K562 (cell line): ENCODE measurements at regions not wholly inside any gene's neighbourhood (a gene's known extent, or its start where the extent isn't known, plus 50 kb on each side); places are given as distances from the start of the nearest gene placed in this dataset.

ENCODE experiments used
- ATAC-seq: fragments of 200-7000 bp; cut with Tn5 transposase; 3 replicates; pipeline ENCODE4 v1.9.1; 2020; ENCODE audit warnings: moderate library complexity
- BruUV-seq: library from RNA; stranded (reverse); fragments of 400-500 nt; replicated peaks from 2 replicates; lab custom pipeline; 2021; lab: Mats Ljungman, UMichigan
- CTCF ChIA-PET: fragments of 300-600 bp; formaldehyde crosslinking; extraction: SDS; loops from one replicate; lab custom pipeline; 2021; ENCODE audit warnings: low intra/inter-chr PET ratio; lab: Yijun Ruan, JAX
- POLR2A ChIA-PET: fragments of 300-600, 350-650 bp; sonication (Branson Sonifier 250); formaldehyde crosslinking; extraction: SDS; loops from one replicate; lab custom pipeline; 2021; ENCODE audit warnings: antibody characterized with exemption, inconsistent platforms; lab: Yijun Ruan, JAX
- DNase-seq, 4 experiments: peaks; one replicate each; pipeline versions ENCODE4 v3.0.0 to v3.0.0-alpha.2; 2011 to 2018; ENCODE audit warnings: low spot score in 3 of 4, mixed read lengths in 3 of 4; ENCODE audit errors: extremely low read depth in 1 of 4
- FAIRE-seq: peaks from 2 replicates; lab custom pipeline; 2011; peaks lifted over from hg19 to GRCh38; lab: Jason Lieb, UNC
- H2AFZ ChIP-seq: 2 replicates; pipeline ENCODE4 v1.6.0; 2011; ENCODE audit warnings: low read depth, low read length, control low read depth, inconsistent platforms
- H3K27ac ChIP-seq: fragments of 200-600 bp; 3 replicates; pipeline ENCODE4 v1.8.0; 2011; ENCODE audit warnings: low read depth, mild to moderate bottlenecking, control low read depth, inconsistent platforms, low read length, moderate library complexity, mixed read lengths; ENCODE audit errors: extremely low read depth
- H3K27me3 ChIP-seq, 2 experiments: fragments of 300-600 bp in 1 of 2; 2 replicates in 1 of 2; 3 replicates in 1 of 2; pipeline versions ENCODE4 v1.6.0 to v1.8.0; 2011; ENCODE audit warnings: inconsistent platforms in 2 of 2, low read length in 2 of 2, mild to moderate bottlenecking in 1 of 2, mixed read lengths in 1 of 2, moderate library complexity in 1 of 2; ENCODE audit not compliant: control insufficient read depth in 2 of 2, insufficient read depth in 2 of 2
- H3K36me3 ChIP-seq: fragments of 300-600 bp; 3 replicates; pipeline ENCODE4 v1.8.0; 2011; ENCODE audit warnings: mild to moderate bottlenecking, low read length, inconsistent platforms; ENCODE audit not compliant: control insufficient read depth, insufficient read depth
- H3K4me1 ChIP-seq, 2 experiments: fragments of 200-600 bp in 1 of 2; replicated peaks in 1 of 2; 2 replicates in 1 of 2; 3 replicates in 1 of 2; pipeline versions ENCODE4 v1.5.1 to v1.8.0; 2011; ENCODE audit warnings: inconsistent platforms in 2 of 2, low read length in 2 of 2, mild to moderate bottlenecking in 1 of 2, mixed read lengths in 1 of 2, moderate library complexity in 1 of 2; ENCODE audit not compliant: control insufficient read depth in 2 of 2, insufficient read depth in 2 of 2
- H3K4me2 ChIP-seq: 2 replicates; pipeline ENCODE4 v1.6.1; 2011; ENCODE audit warnings: low read length, control low read depth, inconsistent platforms, mixed read lengths; ENCODE audit not compliant: insufficient read depth
- H3K4me3 ChIP-seq: fragments of 200-600 bp; sonication (generic), shearing (Covaris generic); 2 replicates; pipeline ENCODE4 v1.5.1; 2016; ENCODE audit warnings: control low read depth, inconsistent platforms
- H3K79me2 ChIP-seq: fragments of 200-600 bp; 3 replicates; pipeline ENCODE4 v1.8.0; 2011; ENCODE audit warnings: low read length, inconsistent platforms; ENCODE audit not compliant: control insufficient read depth, insufficient read depth
- H3K9ac ChIP-seq, 2 experiments: 2 replicates each; pipeline versions ENCODE4 v1.6.0 to v1.6.1; 2011; ENCODE audit warnings: low read depth in 2 of 2, low read length in 2 of 2, control low read depth in 1 of 2, inconsistent platforms in 1 of 2, mild to moderate bottlenecking in 1 of 2, mixed read lengths in 1 of 2; ENCODE audit not compliant: insufficient read depth in 1 of 2
- H3K9me1 ChIP-seq: one replicate; pipeline ENCODE4 v1.6.0; 2011; ENCODE audit warnings: inconsistent platforms, mild to moderate bottlenecking, low read length, moderate library complexity; ENCODE audit not compliant: control insufficient read depth, insufficient read depth
- H3K9me3 ChIP-seq: replicated peaks from 2 replicates; pipeline ENCODE4 v1.5.1; 2011; ENCODE audit warnings: low read depth, low read length, inconsistent platforms; ENCODE audit not compliant: control insufficient read depth, insufficient read depth
- H4K20me1 ChIP-seq: replicated peaks from 2 replicates; pipeline ENCODE4 v1.6.1; 2011; ENCODE audit warnings: low read length, inconsistent platforms, mixed read lengths; ENCODE audit not compliant: control insufficient read depth, insufficient read depth
- JUN ChIP-seq, 2 experiments: sonication (generic) in 1 of 2; formaldehyde crosslinking in 1 of 2; IDR thresholded peaks; 2 replicates each; pipeline versions ENCODE4 v1.6.1 to v1.8.0; 2012 to 2022; ENCODE audit warnings: borderline replicate concordance in 2 of 2, mild to moderate bottlenecking in 2 of 2, improper control_type of control experiment in 1 of 2, low read depth in 1 of 2, low read length in 1 of 2, missing genetic modification reagents in 1 of 2
- MAFF ChIP-seq: IDR thresholded peaks from 2 replicates; pipeline ENCODE4 v1.6.1; 2012; ENCODE audit warnings: low read length, improper control_type of control experiment
- POLR2AphosphoS5 ChIP-seq: IDR thresholded peaks from 2 replicates; pipeline ENCODE4 v1.6.1; 2011; ENCODE audit warnings: mild to moderate bottlenecking, low read depth, low read length, moderate library complexity; ENCODE audit not compliant: control insufficient read depth, insufficient read depth
- WGBS: fragments of 100-300 bp; shearing (Covaris generic); methylation state at CpG from one replicate; pipeline ENCODE4 v1.1.6; 2016; ENCODE audit warnings: low coverage, mixed read lengths; ENCODE audit not compliant: insufficient coverage; ENCODE audit errors: missing lambda C conversion rate; 5-methylcytosine and 5-hydroxymethylcytosine counted together
- in situ Hi-C: fragments of 300-500 bp; cut with MboI; formaldehyde crosslinking; loops from 4 replicates; pipeline ENCODE4 v1.15.0; 2018; ENCODE audit warnings: inconsistent platforms, mixed read lengths
- intact Hi-C: fragments of 100-400 bp; cut with micrococcal nuclease; formaldehyde crosslinking; loops from 2 replicates; pipeline ENCODE4 v1.14.2; 2022
- TF ChIP-seq, protein P1 (sequence below): fragments of 250-450 bp; sonication (Bioruptor Pico); IDR thresholded peaks from 2 replicates; pipeline ENCODE4 v1.4.0; 2020
- TF ChIP-seq, protein P2 (sequence below): fragments of 450-650 bp; IDR thresholded peaks from 2 replicates; pipeline ENCODE4 v1.6.1; 2016; ENCODE audit warnings: low read depth
- TF ChIP-seq, protein P3 (sequence below): fragments of 250-450 bp; sonication (Bioruptor Pico); IDR thresholded peaks from 2 replicates; pipeline ENCODE4 v1.4.0; 2020; ENCODE audit warnings: mild to moderate bottlenecking, moderate library complexity

DNA sequence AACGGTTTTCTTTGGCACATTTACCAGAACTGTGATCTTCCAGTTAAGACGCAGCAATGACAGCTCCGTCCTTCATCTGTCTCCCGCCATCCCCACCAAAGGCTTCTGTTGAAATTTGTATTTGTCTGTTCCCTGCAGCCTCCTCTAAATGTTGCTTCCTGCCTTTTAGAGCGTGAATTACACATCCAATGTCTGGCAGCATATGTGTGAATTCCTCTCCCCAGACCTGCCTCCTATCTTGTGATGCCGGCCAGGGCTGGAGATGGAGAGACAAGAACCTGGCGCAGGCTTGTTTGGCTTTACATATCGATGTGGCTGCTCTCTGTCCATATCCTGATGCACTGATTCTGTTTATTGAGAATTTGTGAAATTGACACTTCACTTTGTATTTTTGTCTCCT, 738.4 kb upstream of the TMEM132C start:
- WGBS: 0% methylated on average over 8 of the region's 8 CpGs
- ChIA-PET POLR2A (no interaction called here), CTCF (no interaction called here)
- Histone ChIP-seq H2AFZ (no peak overlapping the region), H3K4me3 (no peak overlapping the region), H3K4me1 (no peaks in the 10 kb centered on the region), H3K4me2 (no peak overlapping the region), H3K79me2 (no peaks in the 10 kb centered on the region), H3K27me3 (no peaks in the 10 kb centered on the region), H3K36me3 (no peaks in the 10 kb centered on the region), H3K27ac (no peak overlapping the region), H3K9ac (no peak overlapping the region), H3K9me1 (no peaks in the 10 kb centered on the region), H3K9me3 (no peaks in the 10 kb centered on the region), H4K20me1 (no peaks in the 10 kb centered on the region)
- intact Hi-C loops (no loop called here), in situ Hi-C loops (no loop called here)
- FAIRE-seq: no peak
- ATAC-seq: no peak
- BruUV-seq: no TSS peak
- DNase-seq: no peak
- TF ChIP-seq, protein P1, sequence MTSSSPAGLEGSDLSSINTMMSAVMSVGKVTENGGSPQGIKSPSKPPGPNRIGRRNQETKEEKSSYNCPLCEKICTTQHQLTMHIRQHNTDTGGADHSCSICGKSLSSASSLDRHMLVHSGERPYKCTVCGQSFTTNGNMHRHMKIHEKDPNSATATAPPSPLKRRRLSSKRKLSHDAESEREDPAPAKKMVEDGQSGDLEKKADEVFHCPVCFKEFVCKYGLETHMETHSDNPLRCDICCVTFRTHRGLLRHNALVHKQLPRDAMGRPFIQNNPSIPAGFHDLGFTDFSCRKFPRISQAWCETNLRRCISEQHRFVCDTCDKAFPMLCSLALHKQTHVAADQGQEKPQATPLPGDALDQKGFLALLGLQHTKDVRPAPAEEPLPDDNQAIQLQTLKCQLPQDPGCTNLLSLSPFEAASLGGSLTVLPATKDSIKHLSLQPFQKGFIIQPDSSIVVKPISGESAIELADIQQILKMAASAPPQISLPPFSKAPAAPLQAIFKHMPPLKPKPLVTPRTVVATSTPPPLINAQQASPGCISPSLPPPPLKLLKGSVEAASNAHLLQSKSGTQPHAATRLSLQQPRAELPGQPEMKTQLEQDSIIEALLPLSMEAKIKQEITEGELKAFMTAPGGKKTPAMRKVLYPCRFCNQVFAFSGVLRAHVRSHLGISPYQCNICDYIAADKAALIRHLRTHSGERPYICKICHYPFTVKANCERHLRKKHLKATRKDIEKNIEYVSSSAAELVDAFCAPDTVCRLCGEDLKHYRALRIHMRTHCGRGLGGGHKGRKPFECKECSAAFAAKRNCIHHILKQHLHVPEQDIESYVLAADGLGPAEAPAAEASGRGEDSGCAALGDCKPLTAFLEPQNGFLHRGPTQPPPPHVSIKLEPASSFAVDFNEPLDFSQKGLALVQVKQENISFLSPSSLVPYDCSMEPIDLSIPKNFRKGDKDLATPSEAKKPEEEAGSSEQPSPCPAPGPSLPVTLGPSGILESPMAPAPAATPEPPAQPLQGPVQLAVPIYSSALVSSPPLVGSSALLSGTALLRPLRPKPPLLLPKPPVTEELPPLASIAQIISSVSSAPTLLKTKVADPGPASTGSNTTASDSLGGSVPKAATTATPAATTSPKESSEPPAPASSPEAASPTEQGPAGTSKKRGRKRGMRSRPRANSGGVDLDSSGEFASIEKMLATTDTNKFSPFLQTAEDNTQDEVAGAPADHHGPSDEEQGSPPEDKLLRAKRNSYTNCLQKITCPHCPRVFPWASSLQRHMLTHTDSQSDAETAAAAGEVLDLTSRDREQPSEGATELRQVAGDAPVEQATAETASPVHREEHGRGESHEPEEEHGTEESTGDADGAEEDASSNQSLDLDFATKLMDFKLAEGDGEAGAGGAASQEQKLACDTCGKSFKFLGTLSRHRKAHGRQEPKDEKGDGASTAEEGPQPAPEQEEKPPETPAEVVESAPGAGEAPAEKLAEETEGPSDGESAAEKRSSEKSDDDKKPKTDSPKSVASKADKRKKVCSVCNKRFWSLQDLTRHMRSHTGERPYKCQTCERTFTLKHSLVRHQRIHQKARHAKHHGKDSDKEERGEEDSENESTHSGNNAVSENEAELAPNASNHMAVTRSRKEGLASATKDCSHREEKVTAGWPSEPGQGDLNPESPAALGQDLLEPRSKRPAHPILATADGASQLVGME (CRISPR knock-in tag): no peak
- TF ChIP-seq POLR2AphosphoS5: no peak
- TF ChIP-seq, protein P2, sequence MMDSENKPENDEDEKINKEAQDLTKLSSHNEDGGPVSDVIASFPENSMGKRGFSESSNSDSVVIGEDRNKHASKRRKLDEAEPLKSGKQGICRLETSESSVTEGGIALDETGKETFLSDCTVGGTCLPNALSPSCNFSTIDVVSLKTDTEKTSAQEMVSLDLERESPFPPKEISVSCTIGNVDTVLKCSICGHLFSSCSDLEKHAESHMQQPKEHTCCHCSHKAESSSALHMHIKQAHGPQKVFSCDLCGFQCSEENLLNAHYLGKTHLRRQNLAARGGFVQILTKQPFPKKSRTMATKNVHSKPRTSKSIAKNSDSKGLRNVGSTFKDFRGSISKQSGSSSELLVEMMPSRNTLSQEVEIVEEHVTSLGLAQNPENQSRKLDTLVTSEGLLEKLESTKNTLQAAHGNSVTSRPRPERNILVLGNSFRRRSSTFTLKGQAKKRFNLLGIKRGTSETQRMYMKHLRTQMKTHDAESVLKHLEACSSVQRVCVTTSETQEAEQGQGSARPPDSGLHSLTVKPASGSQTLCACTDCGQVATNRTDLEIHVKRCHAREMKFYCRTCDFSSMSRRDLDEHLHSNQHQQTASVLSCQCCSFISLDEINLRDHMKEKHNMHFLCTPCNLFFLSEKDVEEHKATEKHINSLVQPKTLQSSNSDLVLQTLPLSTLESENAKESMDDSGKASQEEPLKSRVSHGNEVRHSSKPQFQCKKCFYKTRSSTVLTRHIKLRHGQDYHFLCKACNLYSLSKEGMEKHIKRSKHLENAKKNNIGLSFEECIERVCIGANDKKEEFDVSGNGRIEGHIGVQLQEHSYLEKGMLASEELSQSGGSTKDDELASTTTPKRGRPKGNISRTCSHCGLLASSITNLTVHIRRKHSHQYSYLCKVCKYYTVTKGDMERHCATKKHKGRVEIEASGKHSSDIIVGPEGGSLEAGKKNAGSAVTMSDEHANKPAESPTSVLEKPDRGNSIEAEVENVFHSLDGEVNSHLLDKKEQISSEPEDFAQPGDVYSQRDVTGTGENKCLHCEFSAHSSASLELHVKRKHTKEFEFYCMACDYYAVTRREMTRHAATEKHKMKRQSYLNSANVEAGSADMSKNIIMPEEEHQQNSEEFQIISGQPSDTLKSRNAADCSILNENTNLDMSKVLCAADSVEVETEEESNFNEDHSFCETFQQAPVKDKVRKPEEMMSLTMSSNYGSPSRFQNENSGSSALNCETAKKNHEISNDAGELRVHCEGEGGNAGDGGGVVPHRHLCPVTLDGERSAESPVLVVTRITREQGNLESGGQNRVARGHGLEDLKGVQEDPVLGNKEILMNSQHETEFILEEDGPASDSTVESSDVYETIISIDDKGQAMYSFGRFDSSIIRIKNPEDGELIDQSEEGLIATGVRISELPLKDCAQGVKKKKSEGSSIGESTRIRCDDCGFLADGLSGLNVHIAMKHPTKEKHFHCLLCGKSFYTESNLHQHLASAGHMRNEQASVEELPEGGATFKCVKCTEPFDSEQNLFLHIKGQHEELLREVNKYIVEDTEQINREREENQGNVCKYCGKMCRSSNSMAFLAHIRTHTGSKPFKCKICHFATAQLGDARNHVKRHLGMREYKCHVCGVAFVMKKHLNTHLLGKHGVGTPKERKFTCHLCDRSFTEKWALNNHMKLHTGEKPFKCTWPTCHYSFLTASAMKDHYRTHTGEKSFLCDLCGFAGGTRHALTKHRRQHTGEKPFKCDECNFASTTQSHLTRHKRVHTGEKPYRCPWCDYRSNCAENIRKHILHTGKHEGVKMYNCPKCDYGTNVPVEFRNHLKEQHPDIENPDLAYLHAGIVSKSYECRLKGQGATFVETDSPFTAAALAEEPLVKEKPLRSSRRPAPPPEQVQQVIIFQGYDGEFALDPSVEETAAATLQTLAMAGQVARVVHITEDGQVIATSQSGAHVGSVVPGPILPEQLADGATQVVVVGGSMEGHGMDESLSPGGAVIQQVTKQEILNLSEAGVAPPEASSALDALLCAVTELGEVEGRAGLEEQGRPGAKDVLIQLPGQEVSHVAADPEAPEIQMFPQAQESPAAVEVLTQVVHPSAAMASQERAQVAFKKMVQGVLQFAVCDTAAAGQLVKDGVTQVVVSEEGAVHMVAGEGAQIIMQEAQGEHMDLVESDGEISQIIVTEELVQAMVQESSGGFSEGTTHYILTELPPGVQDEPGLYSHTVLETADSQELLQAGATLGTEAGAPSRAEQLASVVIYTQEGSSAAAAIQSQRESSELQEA: no peak
- TF ChIP-seq, protein P3, sequence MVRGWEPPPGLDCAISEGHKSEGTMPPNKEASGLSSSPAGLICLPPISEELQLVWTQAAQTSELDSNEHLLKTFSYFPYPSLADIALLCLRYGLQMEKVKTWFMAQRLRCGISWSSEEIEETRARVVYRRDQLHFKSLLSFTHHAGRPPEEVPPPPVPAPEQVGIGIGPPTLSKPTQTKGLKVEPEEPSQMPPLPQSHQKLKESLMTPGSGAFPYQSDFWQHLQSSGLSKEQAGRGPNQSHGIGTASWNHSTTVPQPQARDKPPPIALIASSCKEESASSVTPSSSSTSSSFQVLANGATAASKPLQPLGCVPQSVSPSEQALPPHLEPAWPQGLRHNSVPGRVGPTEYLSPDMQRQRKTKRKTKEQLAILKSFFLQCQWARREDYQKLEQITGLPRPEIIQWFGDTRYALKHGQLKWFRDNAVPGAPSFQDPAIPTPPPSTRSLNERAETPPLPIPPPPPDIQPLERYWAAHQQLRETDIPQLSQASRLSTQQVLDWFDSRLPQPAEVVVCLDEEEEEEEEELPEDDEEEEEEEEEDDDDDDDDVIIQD (CRISPR knock-in tag): no peak
- TF ChIP-seq JUN (IDR thresholded peaks at IDR 0.05; ENCODE audit: borderline replicate concordance, low read depth, low read length): no peak
- no peak for TF ChIP-seq JUN (CRISPR knock-in tag; IDR thresholded peaks at IDR 0.05; ENCODE audit: borderline replicate concordance)
- TF ChIP-seq MAFF: no peak
